ENCODE measurements at regions not wholly inside any gene's neighbourhood (a gene's known extent, or its start where the extent isn't known, plus 50 kb on each side); places are given as distances from the start of the nearest gene placed in this dataset.

DNA sequence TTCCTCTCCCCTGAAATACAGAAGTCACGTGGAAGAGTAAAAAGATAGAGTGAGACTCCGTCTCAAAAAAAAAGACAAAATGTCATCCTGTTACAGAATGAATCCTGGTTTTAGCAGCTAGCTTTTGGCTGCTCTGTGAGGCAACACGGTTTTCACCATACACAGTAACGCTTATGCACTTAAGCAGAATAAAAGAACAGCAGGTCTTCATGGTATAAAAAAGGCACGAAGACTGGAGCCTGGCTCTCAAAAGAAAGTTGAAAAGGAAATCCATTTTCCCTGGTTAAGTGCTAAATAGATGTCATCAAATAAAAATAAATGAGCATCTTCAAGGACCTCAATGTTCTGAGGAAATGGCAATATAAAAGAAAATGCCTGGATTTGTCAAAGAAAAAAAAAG is 444.1 kb downstream of the IPO8 start:
- TF ChIP-seq, protein P1, sequence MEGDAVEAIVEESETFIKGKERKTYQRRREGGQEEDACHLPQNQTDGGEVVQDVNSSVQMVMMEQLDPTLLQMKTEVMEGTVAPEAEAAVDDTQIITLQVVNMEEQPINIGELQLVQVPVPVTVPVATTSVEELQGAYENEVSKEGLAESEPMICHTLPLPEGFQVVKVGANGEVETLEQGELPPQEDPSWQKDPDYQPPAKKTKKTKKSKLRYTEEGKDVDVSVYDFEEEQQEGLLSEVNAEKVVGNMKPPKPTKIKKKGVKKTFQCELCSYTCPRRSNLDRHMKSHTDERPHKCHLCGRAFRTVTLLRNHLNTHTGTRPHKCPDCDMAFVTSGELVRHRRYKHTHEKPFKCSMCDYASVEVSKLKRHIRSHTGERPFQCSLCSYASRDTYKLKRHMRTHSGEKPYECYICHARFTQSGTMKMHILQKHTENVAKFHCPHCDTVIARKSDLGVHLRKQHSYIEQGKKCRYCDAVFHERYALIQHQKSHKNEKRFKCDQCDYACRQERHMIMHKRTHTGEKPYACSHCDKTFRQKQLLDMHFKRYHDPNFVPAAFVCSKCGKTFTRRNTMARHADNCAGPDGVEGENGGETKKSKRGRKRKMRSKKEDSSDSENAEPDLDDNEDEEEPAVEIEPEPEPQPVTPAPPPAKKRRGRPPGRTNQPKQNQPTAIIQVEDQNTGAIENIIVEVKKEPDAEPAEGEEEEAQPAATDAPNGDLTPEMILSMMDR (optimal IDR thresholded peaks at IDR 0.05 in 1 of 3, IDR thresholded peaks at IDR 0.05 in 1 of 3, conservative IDR thresholded peaks at IDR 0.05 in 1 of 3; ENCODE audit: extremely low read depth in 1 of 3, insufficient read depth in 2 of 3, low read length in 3 of 3), result no peak
- no peak for TF ChIP-seq EZH2 (IDR thresholded peaks at IDR 0.05; ENCODE audit: low read length)

Measured in keratinocyte (primary cell).